HG03571 (cell line): ENCODE measurements at regions not wholly inside any gene's neighbourhood (a gene's known extent, or its start where the extent isn't known, plus 50 kb on each side); places are given as distances from the start of the nearest gene placed in this dataset.
A peak's percentile ranks its signal among the peaks of the same experiment; 100 is the strongest.
"Not testable (repeated sequence)": the region's sequence is repeated elsewhere in the genome, so short reads cannot be mapped to it uniquely, and the experiment has no call there.

Experiments used
- ATAC-seq: cut with Tn5 transposase; IDR thresholded peaks from one replicate; pipeline ENCODE4 v1.9.1; 2021; ENCODE audit not compliant: unreplicated experiment

GRCh38 chr3:177449360-177450006, 252.2 kb upstream of the TBL1XR1 start:
- peak; percentile 93 for ATAC-seq

DNA sequence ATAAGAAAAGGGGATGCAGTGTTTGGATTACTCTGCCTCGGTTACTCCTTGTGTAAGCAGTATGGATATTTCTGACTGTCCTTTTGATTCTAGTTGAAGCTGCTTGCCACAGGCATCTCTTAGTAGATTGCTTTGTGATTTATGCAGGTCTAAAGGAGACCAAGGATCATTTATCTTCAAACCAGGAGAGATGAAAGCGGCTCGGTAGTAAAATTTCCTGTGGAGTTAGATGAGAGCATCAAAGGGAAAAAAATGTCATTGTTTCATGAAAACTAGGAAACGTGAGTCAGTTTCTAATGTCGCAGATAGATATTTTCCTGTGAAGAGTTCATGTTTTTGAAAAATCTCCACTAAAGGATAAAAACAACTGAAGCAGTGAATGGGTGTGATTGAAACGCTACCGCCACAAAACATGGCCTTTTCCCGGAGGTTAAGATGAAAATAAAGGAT, 254.0 kb upstream of the TBL1XR1 start:
- no peak for ATAC-seq

- ATAC-seq: no peak
Observed at GRCh38 chr3:177451864-177452830, 254.9 kb upstream of the TBL1XR1 start.

DNA sequence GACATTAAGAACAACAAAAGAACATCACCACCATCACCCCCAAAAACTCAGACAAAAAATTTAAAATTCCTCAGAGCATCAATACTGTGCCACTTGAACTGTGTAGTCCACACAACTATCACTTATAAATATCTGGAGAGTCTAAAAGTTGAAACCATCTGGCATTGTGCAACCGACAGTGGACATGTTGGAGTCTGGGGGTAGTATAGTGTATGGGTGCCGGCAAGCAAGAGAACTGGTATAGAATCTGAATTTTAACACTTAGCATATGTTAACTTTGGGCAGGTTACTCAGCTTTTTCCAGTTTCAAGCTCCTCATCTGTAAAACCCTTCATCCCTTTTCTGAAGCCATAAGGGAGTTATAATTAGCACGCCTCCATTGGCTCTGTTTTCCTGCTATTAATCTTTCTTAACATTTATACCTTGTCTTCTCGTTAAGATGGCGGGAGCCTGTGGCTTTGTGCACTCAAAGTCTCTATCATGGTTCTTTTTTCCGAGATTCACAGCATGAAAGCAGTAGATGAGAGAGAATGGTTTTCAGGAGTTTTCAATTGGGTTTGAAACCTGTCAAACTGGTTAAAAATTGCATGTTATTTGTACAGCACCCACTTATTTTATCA, 255.7 kb upstream of the TBL1XR1 start:
- no peak for ATAC-seq

DNA sequence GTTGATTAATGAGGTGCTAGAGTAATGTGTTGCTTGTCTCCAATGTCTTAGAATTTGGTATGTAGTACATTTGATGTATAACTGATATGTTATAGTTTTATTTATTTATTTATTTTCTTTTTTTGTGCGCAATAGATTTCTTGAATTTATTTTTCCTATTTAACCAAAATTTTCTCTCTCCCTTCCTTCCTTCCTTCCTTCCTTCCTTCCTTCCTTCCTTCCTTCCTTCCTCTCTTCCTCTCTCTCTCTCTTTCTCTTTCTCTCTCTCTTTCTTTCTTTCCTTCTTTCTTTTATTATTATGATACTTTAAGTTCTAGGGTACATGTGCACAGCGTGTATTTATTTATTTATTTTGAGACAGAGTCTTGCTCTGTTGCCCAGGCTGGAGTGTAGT, 256.2 kb upstream of the TBL1XR1 start:
- ATAC-seq: no peak

- not testable (repeated sequence) for ATAC-seq
Observed at GRCh38 chr3:177457204-177457603, 259.9 kb upstream of the TBL1XR1 start.

DNA sequence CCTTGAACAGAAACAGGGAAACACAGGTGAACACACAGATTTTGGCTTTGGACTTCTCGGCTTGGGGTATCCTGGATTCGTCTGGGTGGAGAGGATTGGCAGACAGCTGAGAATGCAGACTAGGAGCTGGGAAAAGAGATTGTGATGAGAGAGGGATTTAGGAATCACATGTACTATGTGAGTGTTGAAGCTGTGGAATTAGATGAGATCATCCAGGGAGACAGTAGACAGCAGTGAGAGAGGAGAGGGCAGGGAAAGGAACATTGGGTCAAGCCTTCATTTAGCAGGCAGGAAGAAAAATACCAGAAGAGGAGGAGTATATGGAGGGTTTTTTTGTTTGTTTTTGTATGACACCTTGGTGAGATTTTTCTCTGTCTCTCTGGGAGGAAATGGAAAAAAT, 262.1 kb upstream of the TBL1XR1 start:
- no peak for ATAC-seq

- ATAC-seq: no peak
Observed at GRCh38 chr3:177460047-177460446, 262.8 kb upstream of the TBL1XR1 start.

GRCh38 chr3:177461765-177462164, 264.5 kb upstream of the TBL1XR1 start:
- no peak for ATAC-seq

GRCh38 chr3:177463341-177463740, 266.1 kb upstream of the TBL1XR1 start:
- ATAC-seq: not testable (repeated sequence)

DNA sequence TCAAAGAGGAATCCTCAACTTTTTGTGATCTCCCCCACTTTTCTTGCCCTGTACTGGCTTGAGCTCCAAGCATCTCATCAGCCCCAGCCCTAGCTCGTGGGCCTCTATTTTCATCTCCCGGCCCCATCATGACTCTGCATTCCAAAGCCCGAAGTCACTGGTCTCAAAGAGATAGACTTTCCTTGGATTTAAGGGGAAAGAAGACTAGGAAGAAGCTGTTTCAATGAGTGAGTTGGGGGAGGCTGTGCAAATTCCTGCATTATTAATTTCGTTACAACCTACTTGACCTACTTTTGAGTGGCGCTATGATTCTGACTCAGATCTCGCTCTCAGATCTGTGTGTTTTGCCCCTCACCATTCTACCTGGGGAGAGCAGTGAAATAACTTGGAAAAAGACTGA, 266.6 kb upstream of the TBL1XR1 start:
- ATAC-seq: no peak

DNA sequence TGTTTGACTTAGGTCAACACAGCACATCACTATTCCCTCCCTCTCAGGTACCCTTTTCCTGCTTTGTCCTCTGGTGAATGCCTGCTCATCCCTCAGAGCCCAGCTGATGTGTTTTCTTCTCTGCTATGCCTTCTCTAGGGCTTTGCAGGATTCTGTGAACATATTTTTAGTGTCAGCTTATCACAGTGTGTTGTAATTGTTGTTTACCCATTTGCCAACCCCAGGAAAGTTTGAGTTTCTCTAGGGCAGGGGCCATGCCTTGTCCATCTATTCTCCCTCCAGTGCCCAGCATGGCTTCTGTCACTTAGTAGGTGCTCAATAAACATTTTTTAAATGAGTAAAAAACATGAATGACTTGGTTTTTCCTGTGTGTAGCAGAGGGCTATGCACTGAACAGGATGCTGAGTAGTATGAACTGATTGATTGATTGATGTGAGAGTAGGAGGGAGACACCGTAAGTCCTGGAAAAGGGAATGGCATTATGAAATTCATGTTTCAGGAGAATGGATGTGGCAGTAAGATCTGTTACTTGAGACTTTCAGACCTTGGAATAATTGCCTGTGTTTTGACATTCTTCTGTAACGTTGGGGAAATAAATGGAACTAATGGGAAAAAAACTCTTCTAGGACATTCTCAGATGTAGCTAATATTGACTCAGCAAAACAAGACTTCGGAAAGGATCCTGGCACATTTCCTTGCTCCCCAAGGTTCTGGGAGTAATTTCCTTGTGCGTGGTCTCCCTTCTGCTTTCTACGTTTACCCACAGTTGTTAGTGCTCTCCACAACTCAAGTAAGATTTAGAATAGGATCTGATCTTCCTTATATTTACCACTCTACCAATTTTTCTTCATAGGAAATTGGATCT, 267.3 kb upstream of the TBL1XR1 start:
- ATAC-seq: no peak

DNA sequence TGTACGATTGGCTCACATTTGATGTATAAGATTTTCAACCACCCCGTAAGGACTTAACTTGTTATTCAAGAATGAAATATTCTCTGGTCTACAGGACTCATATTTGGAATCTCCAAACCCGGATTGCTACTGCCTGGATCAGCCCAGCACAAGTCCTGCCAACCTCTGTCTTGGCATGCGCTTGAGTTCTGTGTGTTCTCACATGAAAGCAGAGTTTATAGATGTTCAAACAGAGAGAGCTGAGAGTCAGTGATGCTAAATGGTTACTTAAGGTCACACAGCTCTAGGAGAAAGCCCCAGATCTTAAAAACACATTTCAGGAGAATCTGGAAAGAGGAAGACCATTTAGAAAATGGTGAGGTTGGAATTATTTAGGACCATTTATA, 268.0 kb upstream of the TBL1XR1 start:
- no peak for ATAC-seq

DNA sequence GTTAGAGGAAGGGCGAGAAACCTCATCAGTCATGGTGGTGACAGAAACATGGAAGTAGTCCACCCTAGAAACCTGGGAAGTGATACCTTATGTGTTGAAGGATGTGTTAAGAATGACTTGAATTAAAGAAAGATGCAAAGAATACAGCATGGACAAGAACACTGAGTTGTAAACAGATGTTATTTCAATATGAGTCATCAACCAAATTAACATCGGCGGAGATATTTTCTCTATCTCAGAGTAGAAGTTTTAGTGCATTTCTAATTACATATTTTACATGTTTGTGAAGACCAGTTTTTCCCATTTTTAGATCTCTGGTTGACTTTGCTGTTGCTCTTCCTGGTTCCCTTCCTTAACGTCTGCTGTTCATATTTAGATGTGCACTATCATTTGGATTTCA, 268.8 kb upstream of the TBL1XR1 start:
- ATAC-seq: no peak

- ATAC-seq: not testable (repeated sequence)
Observed at GRCh38 chr3:177466622-177467021, 269.3 kb upstream of the TBL1XR1 start.

DNA sequence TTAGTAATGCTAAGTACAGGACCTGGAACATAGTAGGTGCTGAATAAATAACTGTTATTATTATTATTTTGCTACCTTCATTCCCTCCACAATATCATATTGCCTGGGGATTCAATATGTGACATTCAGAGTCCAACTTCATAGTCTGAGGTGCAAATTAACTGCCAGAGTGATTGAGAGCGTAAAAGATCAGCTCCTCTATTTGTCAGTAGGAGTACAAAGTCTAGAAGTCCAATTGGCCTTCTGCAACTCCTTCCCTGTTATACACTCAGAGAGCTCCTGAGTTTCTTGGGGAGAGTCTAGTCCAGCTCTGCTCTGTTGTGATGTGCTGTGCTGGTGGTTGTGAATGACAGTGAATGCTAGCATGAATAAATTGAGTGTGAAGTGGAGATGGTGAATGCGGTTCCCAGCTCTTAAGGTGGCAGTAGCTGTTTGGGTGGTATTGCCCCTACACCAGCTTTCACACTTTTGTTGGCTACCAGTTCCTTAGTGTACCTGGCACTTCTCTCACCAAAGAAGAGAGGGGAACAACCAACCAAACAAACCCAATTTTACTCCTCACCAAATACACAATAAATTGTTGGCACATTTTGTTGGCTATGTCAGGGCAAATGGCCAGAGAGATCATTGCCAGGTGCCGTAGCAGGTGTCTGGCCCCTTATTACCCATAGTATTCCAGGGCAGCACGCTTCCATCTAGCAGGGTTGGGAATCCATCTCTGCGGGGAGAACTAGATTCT, 270.1 kb upstream of the TBL1XR1 start:
- ATAC-seq: no peak

DNA sequence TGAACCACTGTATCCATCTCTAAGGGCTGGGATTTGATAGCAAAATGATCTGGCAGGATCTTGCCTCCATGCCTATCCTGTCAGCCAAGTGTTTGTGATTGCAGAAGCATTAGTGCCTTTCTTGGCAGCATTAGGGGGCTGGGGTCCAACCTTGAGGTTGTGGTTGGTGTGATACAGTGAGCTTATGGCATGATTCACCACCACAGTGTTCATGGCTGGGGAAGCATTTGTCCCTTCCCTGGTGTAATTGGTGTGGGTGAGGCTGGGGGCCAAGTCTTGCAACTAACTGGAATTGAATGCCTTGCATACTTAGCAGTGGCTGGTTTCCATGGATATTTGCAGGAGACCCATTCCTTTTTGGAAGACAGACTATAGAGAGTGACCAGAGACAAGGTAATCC, 271.0 kb upstream of the TBL1XR1 start:
- ATAC-seq: no peak

GRCh38 chr3:177468816-177469215, 271.5 kb upstream of the TBL1XR1 start:
- ATAC-seq: no peak

DNA sequence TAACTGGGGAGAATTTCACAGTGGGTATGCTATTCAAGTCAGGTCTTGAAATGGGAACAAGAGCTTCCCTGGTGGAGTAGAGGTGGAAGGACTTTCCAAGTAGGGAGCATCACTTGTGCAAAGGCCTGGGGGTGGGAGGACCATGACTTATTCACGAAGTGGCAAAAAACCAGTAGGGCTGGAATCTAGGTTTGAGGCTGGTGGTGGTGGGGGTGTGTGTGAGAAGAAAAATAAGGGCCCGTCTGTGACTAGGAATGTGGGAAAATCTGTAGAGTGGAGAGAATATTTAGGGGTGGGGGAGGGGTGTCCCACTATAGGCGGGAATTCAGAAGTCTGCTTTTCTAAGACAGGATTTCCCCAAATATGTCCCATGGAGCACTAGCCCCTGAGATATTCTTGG, 271.9 kb upstream of the TBL1XR1 start:
- no peak for ATAC-seq
